ENCODE measurements at regions not wholly inside any gene's neighbourhood (a gene's known extent, or its start where the extent isn't known, plus 50 kb on each side); places are given as distances from the start of the nearest gene placed in this dataset.

DNA sequence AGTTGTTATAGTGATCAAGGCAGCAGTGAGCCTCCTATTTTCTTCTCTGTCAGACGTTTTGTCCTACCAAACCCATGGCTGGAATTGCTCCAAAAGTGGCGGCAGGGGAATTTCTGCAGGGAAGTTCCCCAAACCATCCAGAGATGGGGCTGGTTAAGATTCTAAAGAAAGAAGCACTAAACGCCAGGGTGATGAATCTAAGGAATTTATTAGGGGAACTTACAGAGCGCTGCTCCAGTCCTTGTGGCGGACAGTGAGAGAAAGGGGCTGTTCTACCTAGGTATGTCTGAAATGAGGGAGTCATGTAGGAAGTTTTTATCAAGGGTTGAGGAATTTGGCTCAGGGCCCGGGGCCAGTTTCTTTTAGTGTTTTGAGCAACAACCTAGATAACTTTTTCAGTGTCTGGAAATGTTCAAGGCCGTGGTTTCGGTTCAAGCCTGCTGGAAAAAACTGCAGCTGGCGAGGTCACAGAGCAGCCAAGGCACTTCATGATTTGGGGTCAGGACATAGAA is 222.4 kb upstream of the B3GALT2 start:
- TF ChIP-seq, protein P1, sequence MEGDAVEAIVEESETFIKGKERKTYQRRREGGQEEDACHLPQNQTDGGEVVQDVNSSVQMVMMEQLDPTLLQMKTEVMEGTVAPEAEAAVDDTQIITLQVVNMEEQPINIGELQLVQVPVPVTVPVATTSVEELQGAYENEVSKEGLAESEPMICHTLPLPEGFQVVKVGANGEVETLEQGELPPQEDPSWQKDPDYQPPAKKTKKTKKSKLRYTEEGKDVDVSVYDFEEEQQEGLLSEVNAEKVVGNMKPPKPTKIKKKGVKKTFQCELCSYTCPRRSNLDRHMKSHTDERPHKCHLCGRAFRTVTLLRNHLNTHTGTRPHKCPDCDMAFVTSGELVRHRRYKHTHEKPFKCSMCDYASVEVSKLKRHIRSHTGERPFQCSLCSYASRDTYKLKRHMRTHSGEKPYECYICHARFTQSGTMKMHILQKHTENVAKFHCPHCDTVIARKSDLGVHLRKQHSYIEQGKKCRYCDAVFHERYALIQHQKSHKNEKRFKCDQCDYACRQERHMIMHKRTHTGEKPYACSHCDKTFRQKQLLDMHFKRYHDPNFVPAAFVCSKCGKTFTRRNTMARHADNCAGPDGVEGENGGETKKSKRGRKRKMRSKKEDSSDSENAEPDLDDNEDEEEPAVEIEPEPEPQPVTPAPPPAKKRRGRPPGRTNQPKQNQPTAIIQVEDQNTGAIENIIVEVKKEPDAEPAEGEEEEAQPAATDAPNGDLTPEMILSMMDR (IDR thresholded peaks at IDR 0.05; ENCODE audit: insufficient read depth, low read length), result no peak
- TF ChIP-seq, protein P2, sequence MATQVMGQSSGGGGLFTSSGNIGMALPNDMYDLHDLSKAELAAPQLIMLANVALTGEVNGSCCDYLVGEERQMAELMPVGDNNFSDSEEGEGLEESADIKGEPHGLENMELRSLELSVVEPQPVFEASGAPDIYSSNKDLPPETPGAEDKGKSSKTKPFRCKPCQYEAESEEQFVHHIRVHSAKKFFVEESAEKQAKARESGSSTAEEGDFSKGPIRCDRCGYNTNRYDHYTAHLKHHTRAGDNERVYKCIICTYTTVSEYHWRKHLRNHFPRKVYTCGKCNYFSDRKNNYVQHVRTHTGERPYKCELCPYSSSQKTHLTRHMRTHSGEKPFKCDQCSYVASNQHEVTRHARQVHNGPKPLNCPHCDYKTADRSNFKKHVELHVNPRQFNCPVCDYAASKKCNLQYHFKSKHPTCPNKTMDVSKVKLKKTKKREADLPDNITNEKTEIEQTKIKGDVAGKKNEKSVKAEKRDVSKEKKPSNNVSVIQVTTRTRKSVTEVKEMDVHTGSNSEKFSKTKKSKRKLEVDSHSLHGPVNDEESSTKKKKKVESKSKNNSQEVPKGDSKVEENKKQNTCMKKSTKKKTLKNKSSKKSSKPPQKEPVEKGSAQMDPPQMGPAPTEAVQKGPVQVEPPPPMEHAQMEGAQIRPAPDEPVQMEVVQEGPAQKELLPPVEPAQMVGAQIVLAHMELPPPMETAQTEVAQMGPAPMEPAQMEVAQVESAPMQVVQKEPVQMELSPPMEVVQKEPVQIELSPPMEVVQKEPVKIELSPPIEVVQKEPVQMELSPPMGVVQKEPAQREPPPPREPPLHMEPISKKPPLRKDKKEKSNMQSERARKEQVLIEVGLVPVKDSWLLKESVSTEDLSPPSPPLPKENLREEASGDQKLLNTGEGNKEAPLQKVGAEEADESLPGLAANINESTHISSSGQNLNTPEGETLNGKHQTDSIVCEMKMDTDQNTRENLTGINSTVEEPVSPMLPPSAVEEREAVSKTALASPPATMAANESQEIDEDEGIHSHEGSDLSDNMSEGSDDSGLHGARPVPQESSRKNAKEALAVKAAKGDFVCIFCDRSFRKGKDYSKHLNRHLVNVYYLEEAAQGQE (IDR thresholded peaks at IDR 0.05; ENCODE audit: insufficient replicate concordance, low read depth), result no peak
- no peak for TF ChIP-seq POLR2AphosphoS5 (IDR thresholded peaks at IDR 0.05; ENCODE audit: low read depth)
- TF ChIP-seq SPI1 (IDR thresholded peaks at IDR 0.05; ENCODE audit: borderline replicate concordance, low read depth), result no peak

Measured in HL-60 (cell line).